Neural cell (in vitro differentiated cells): ENCODE measurements at regions not wholly inside any gene's neighbourhood (a gene's known extent, or its start where the extent isn't known, plus 50 kb on each side); places are given as distances from the start of the nearest gene placed in this dataset.
A peak's percentile ranks its signal among the peaks of the same experiment; 100 is the strongest.
"Not testable (repeated sequence)": the region's sequence is repeated elsewhere in the genome, so short reads cannot be mapped to it uniquely, and the experiment has no call there.

Experiments used
- H2AFZ ChIP-seq: fragments of 200-600, 300-800 bp; sonication (generic), shearing (Covaris generic); 2 replicates; pipeline ENCODE4 v1.6.0; 2014; ENCODE audit warnings: low read depth, mild to moderate bottlenecking, antibody characterized with exemption, low read length, moderate library complexity
- H3F3A ChIP-seq: fragments of 200-600 bp; shearing (Covaris generic); 2 replicates; pipeline ENCODE4 v1.6.1; 2016; ENCODE audit warnings: mild to moderate bottlenecking, moderate library complexity, mixed read lengths, antibody characterized with exemption, low read length; ENCODE audit not compliant: insufficient read depth, poor library complexity, severe bottlenecking
- H3K27ac ChIP-seq: fragments of 200-600, 300-800 bp; sonication (generic), shearing (Covaris generic); 2 replicates; pipeline ENCODE4 v1.5.1; 2014; ENCODE audit warnings: mild to moderate bottlenecking, low read length, moderate library complexity
- H3K27me3 ChIP-seq: fragments of 300-800, 200-600 bp; sonication (generic), shearing (Covaris generic); 2 replicates; pipeline ENCODE4 v1.6.0; 2014; ENCODE audit warnings: mild to moderate bottlenecking, low read depth, low read length, moderate library complexity; ENCODE audit not compliant: insufficient read depth
- H3K36me3 ChIP-seq: fragments of 300-800, 200-600 bp; sonication (generic), shearing (Covaris generic); 2 replicates; pipeline ENCODE4 v1.5.1; 2014; ENCODE audit warnings: mild to moderate bottlenecking, antibody characterized with exemption, low read length, moderate library complexity; ENCODE audit not compliant: insufficient read depth
- H3K4me2 ChIP-seq: fragments of 300-800, 200-600 bp; sonication (generic), shearing (Covaris generic); 2 replicates; pipeline ENCODE4 v1.6.0; 2014; ENCODE audit warnings: mild to moderate bottlenecking, low read length
- H3K4me3 ChIP-seq: fragments of 300-800, 200-600 bp; sonication (generic), shearing (Covaris generic); 2 replicates; pipeline ENCODE4 v1.5.1; 2014; ENCODE audit warnings: mild to moderate bottlenecking, low read length, moderate library complexity
- H3K79me2 ChIP-seq: fragments of 200-600 bp; shearing (Covaris generic); replicated peaks from 2 replicates; pipeline ENCODE4 v1.6.0; 2014; ENCODE audit warnings: mild to moderate bottlenecking, low read length, moderate library complexity; ENCODE audit not compliant: insufficient read depth
- H3K9ac ChIP-seq: fragments of 300-800, 200-600 bp; sonication (generic), shearing (Covaris generic); 2 replicates; pipeline ENCODE4 v1.6.1; 2016; ENCODE audit warnings: mild to moderate bottlenecking, low read length, mixed read lengths
- H3K9me2 ChIP-seq: fragments of 200-600 bp; shearing (Covaris generic); 2 replicates; pipeline ENCODE4 v1.6.1; 2016; ENCODE audit warnings: mild to moderate bottlenecking, low read length, mixed read lengths; ENCODE audit not compliant: insufficient read depth
- H3K9me3 ChIP-seq: fragments of 200-600, 300-800 bp; sonication (generic), shearing (Covaris generic); 2 replicates; pipeline ENCODE4 v1.6.1; 2016; ENCODE audit warnings: mild to moderate bottlenecking, mixed run types, low read length, moderate library complexity, mixed read lengths
- H4K20me1 ChIP-seq: fragments of 200-600 bp; shearing (Covaris generic); 2 replicates; pipeline ENCODE4 v1.6.1; 2016; ENCODE audit warnings: mild to moderate bottlenecking, mixed run types; ENCODE audit not compliant: insufficient read depth
- EP300 ChIP-seq: fragments of 450-650 bp; conservative IDR thresholded peaks from 2 replicates; pipeline ENCODE4 v1.6.1; 2014; ENCODE audit warnings: antibody characterized with exemption, mild to moderate bottlenecking, moderate library complexity; ENCODE audit not compliant: poor library complexity, severe bottlenecking
- EZH2 ChIP-seq: fragments of 200-600, 300-800 bp; shearing (Covaris generic), sonication (generic); IDR thresholded peaks from 2 replicates; pipeline ENCODE4 v1.6.1; 2014; ENCODE audit warnings: antibody characterized with exemption, low read length, borderline replicate concordance, mild to moderate bottlenecking; ENCODE audit not compliant: insufficient read depth, poor library complexity, severe bottlenecking
- MXI1 ChIP-seq: fragments of 450-650 bp; conservative IDR thresholded peaks from 2 replicates; pipeline ENCODE4 v1.6.1; 2014; ENCODE audit warnings: antibody characterized with exemption, mild to moderate bottlenecking; ENCODE audit not compliant: poor library complexity, severe bottlenecking
- POLR2AphosphoS5 ChIP-seq: IDR thresholded peaks from 2 replicates; pipeline ENCODE4 v1.6.1; 2012
- RAD21 ChIP-seq: fragments of 450-650 bp; conservative IDR thresholded peaks from 2 replicates; pipeline ENCODE4 v1.6.1; 2014; ENCODE audit warnings: antibody characterized with exemption, mild to moderate bottlenecking, moderate library complexity
- SMC3 ChIP-seq: fragments of 450-650 bp; conservative IDR thresholded peaks from 2 replicates; pipeline ENCODE4 v1.6.1; 2014; ENCODE audit warnings: antibody characterized with exemption, mild to moderate bottlenecking, moderate library complexity; ENCODE audit not compliant: poor library complexity
- TAF1 ChIP-seq: IDR thresholded peaks from 2 replicates; pipeline ENCODE4 v1.6.1; 2012; ENCODE audit warnings: low read depth
- TF ChIP-seq, protein P1 (sequence below): IDR thresholded peaks from 2 replicates; pipeline ENCODE4 v1.6.1; 2012; ENCODE audit warnings: borderline replicate concordance
- TF ChIP-seq, protein P2 (sequence below): fragments of 450-650 bp; IDR thresholded peaks from 2 replicates; pipeline ENCODE4 v1.5.1; 2014; ENCODE audit warnings: antibody characterized with exemption, mild to moderate bottlenecking, moderate library complexity; ENCODE audit not compliant: poor library complexity, severe bottlenecking

DNA sequence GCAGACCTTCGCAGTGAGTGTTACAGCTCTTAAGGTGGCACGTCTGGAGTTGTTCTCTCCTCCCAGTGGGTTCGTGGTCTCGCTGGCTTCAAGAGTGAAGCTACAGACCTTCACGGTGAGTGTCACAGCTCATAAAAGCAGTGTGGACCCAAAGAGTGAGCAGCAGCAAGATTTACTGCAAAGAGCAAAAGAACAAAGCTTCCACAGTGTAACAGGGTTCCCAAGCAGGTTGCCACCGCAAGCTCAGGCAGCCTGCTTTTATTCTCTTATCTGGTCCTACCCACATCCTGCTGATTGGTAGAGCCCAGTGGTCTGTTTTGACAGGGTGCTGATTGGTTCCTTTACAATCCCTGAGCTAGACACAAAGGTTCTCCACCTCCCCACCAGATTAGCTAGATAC is 886.1 kb downstream of the KCNT2 start:
- not testable (repeated sequence) for H3K79me2 ChIP-seq, H2AFZ ChIP-seq, H3K4me2 ChIP-seq, H3K27ac ChIP-seq, H3K36me3 ChIP-seq, H3K9me3 ChIP-seq, H3K4me3 ChIP-seq, H3F3A ChIP-seq, H4K20me1 ChIP-seq, H3K9ac ChIP-seq, H3K27me3 ChIP-seq, H3K9me2 ChIP-seq

DNA sequence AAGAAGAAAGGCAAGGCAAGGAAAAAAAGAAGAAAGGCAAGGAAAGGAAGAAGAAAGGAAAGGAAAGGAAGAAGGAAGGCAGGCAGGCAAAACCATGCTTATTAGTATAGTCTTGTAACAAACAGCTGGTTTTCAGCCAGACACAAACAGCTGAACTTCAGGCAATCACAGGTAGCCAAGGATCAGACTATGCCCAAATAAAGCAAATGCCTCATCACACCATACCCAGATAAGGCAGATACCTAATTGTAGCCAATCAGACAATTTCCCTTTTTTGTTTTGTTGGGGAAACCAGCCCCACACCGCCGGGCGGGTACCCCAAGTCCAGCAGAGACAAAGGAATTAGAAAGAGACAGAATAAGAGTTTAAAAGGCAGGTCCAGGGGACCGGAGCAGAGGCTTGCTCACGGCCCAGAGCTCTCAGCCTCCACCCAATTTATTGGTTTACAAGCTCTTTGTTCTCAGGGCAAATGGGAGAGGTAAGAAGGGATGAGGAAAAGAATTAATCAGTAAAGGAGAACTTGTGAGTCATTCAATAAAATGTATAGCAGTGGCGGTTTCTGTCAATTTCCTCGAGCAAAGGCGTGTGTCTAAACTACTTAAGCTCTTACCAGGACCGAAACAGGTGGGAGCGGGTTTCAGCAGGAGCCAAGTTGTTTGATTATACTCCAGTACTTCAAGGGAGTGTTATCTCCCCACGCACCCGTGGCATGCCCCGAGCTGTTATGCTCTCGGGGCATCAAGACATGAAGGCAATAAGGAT is 886.8 kb downstream of the KCNT2 start:
- Histone ChIP-seq H2AFZ (no peak overlapping the region), H3K27me3 (no peaks in the 10 kb centered on the region), H3K36me3 (no peaks in the 10 kb centered on the region), H3K9me3 (no peaks in the 10 kb centered on the region), H4K20me1 (no peaks in the 10 kb centered on the region), H3K9ac (no peak overlapping the region), H3K4me3 (no peak overlapping the region), H3F3A (no peaks in the 10 kb centered on the region), H3K27ac (no peak overlapping the region), H3K79me2 (no peaks in the 10 kb centered on the region), H3K4me2 (no peak overlapping the region), H3K9me2 (no peaks in the 10 kb centered on the region)
- no peak for TF ChIP-seq POLR2AphosphoS5
- TF ChIP-seq EP300: no peak
- no peak for TF ChIP-seq RAD21
- TF ChIP-seq, protein P1, sequence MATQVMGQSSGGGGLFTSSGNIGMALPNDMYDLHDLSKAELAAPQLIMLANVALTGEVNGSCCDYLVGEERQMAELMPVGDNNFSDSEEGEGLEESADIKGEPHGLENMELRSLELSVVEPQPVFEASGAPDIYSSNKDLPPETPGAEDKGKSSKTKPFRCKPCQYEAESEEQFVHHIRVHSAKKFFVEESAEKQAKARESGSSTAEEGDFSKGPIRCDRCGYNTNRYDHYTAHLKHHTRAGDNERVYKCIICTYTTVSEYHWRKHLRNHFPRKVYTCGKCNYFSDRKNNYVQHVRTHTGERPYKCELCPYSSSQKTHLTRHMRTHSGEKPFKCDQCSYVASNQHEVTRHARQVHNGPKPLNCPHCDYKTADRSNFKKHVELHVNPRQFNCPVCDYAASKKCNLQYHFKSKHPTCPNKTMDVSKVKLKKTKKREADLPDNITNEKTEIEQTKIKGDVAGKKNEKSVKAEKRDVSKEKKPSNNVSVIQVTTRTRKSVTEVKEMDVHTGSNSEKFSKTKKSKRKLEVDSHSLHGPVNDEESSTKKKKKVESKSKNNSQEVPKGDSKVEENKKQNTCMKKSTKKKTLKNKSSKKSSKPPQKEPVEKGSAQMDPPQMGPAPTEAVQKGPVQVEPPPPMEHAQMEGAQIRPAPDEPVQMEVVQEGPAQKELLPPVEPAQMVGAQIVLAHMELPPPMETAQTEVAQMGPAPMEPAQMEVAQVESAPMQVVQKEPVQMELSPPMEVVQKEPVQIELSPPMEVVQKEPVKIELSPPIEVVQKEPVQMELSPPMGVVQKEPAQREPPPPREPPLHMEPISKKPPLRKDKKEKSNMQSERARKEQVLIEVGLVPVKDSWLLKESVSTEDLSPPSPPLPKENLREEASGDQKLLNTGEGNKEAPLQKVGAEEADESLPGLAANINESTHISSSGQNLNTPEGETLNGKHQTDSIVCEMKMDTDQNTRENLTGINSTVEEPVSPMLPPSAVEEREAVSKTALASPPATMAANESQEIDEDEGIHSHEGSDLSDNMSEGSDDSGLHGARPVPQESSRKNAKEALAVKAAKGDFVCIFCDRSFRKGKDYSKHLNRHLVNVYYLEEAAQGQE: no peak
- TF ChIP-seq EZH2: no peak
- no peak for TF ChIP-seq SMC3
- TF ChIP-seq TAF1: no peak
- TF ChIP-seq, protein P2, sequence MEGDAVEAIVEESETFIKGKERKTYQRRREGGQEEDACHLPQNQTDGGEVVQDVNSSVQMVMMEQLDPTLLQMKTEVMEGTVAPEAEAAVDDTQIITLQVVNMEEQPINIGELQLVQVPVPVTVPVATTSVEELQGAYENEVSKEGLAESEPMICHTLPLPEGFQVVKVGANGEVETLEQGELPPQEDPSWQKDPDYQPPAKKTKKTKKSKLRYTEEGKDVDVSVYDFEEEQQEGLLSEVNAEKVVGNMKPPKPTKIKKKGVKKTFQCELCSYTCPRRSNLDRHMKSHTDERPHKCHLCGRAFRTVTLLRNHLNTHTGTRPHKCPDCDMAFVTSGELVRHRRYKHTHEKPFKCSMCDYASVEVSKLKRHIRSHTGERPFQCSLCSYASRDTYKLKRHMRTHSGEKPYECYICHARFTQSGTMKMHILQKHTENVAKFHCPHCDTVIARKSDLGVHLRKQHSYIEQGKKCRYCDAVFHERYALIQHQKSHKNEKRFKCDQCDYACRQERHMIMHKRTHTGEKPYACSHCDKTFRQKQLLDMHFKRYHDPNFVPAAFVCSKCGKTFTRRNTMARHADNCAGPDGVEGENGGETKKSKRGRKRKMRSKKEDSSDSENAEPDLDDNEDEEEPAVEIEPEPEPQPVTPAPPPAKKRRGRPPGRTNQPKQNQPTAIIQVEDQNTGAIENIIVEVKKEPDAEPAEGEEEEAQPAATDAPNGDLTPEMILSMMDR: no peak
- TF ChIP-seq MXI1: no peak

DNA sequence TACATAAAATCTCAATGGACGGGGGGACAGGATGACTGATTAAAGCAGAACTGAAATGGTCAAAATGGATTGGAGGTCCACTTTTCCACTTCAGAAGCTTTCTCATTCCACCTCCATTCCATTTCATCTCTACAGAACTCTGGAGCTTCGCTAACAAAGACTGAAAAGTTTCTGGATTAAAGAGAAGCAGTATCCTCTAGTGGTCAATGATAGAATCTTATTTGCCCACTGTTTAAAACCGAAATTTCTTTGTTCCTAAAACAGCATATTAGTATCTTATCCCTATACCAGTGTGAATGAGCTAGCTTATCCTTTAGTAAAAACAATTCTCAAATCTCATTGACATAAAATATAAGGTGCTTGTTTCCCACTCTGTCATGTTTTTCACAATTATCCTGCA is 890.6 kb downstream of the KCNT2 start:
- no peak overlapping the region for H3K4me3 ChIP-seq
- H3K9me2 ChIP-seq: no peaks in the 10 kb centered on the region
- H3K36me3 ChIP-seq: no peaks in the 10 kb centered on the region
- no peaks in the 10 kb centered on the region for H3K9me3 ChIP-seq
- H3K9ac ChIP-seq: no peak overlapping the region
- H3K79me2 ChIP-seq: no peaks in the 10 kb centered on the region
- TF ChIP-seq MXI1 (no peak), EP300 (no peak), TAF1 (no peak), SMC3 (peak; percentile 18), RAD21 (peak; percentile 52), EZH2 (no peak), POLR2AphosphoS5 (no peak)
- TF ChIP-seq, protein P2: no peak
- TF ChIP-seq, protein P1: no peak
- no peaks in the 10 kb centered on the region for H3F3A ChIP-seq
- H3K4me2 ChIP-seq: no peak overlapping the region
- H3K27me3 ChIP-seq: no peaks in the 10 kb centered on the region
- H4K20me1 ChIP-seq: no peaks in the 10 kb centered on the region
- H3K27ac ChIP-seq: no peak overlapping the region
- no peak overlapping the region for H2AFZ ChIP-seq
